ENCODE measurements at regions not wholly inside any gene's neighbourhood (a gene's known extent, or its start where the extent isn't known, plus 50 kb on each side); places are given as distances from the start of the nearest gene placed in this dataset.

GRCh38 chr3:20323307-20323927 lies 137.4 kb upstream of the SGO1 start:
- TF ChIP-seq POLR2A (IDR thresholded peaks at IDR 0.05; ENCODE audit: low read depth, low read length): no peak
- TF ChIP-seq CTCF (conservative IDR thresholded peaks at IDR 0.05; ENCODE audit: low read depth, low read length): no peak
- no peak for TF ChIP-seq FOS (IDR thresholded peaks at IDR 0.05; ENCODE audit: low read depth, low read length)
- no peak for TF ChIP-seq MAFK (IDR thresholded peaks at IDR 0.05; ENCODE audit: low read depth, low read length)
- no peak for TF ChIP-seq RCOR1 (IDR thresholded peaks at IDR 0.05; ENCODE audit: insufficient replicate concordance, low read length)
- TF ChIP-seq MXI1 (IDR thresholded peaks at IDR 0.05; ENCODE audit: borderline replicate concordance, low read depth, low read length): no peak
- TF ChIP-seq RFX5 (IDR thresholded peaks at IDR 0.05; ENCODE audit: low read depth, low read length): no peak
- TF ChIP-seq MAZ (IDR thresholded peaks at IDR 0.05; ENCODE audit: borderline replicate concordance, low read depth, low read length): no peak
- TF ChIP-seq USF2 (IDR thresholded peaks at IDR 0.05; ENCODE audit: low read depth, low read length): no peak
- no peak for TF ChIP-seq CEBPB (IDR thresholded peaks at IDR 0.05; ENCODE audit: low read depth, low read length)
- no peak for TF ChIP-seq BHLHE40 (IDR thresholded peaks at IDR 0.05; ENCODE audit: low read depth, low read length)
- no peak for TF ChIP-seq CHD1 (IDR thresholded peaks at IDR 0.05; ENCODE audit: low read depth, low read length)
